Thoracic aorta (tissue), 2 donors: ENCODE measurements at regions not wholly inside any gene's neighbourhood (a gene's known extent, or its start where the extent isn't known, plus 50 kb on each side); places are given as distances from the start of the nearest gene placed in this dataset.

Experiments used
- ATAC-seq: fragments of 150-250 bp; one replicate; pipeline ENCODE4 v1.8.0; 2017; ENCODE audit warnings: low read depth; ENCODE audit not compliant: insufficient number of reproducible peaks, low FRiP score
- DNase-seq: peaks from one replicate; pipeline ENCODE4 v3.0.0-alpha.2; 2020; ENCODE audit warnings: low spot score
- H3K27ac ChIP-seq, 2 donors: fragments of 200-600 bp; sonication (generic); 1 replicate in 1 of 2; 2 replicates in 1 of 2; pipeline ENCODE4 v1.5.1; 2016; ENCODE audit warnings: mild to moderate bottlenecking in 2 of 2, moderate library complexity in 2 of 2
- H3K27me3 ChIP-seq: fragments of 200-600 bp; sonication (generic); replicated peaks from 2 replicates; pipeline ENCODE4 v1.6.0; 2016; ENCODE audit warnings: mild to moderate bottlenecking; ENCODE audit not compliant: insufficient read depth
- H3K36me3 ChIP-seq: fragments of 200-600 bp; sonication (generic); one replicate; pipeline ENCODE4 v1.5.1; 2016
- H3K4me1 ChIP-seq, 2 donors: fragments of 200-600 bp; sonication (generic); 1 replicate in 1 of 2; 2 replicates in 1 of 2; pipeline versions ENCODE4 v1.5.1 to v1.6.0; 2016; ENCODE audit warnings: low read depth in 2 of 2, mild to moderate bottlenecking in 1 of 2; ENCODE audit not compliant: control insufficient read depth in 1 of 2
- H3K4me3 ChIP-seq: fragments of 200-600 bp; sonication (generic); 2 replicates; pipeline ENCODE4 v1.5.1; 2016; ENCODE audit warnings: mild to moderate bottlenecking
- H3K9me3 ChIP-seq: fragments of 200-600 bp; sonication (generic); 2 replicates; pipeline ENCODE4 v1.5.1; 2016
- CTCF ChIP-seq: fragments of 200-600 bp; sonication (generic); IDR thresholded peaks from one replicate; pipeline ENCODE4 v1.5.1; 2019; ENCODE audit warnings: antibody characterized with exemption

DNA sequence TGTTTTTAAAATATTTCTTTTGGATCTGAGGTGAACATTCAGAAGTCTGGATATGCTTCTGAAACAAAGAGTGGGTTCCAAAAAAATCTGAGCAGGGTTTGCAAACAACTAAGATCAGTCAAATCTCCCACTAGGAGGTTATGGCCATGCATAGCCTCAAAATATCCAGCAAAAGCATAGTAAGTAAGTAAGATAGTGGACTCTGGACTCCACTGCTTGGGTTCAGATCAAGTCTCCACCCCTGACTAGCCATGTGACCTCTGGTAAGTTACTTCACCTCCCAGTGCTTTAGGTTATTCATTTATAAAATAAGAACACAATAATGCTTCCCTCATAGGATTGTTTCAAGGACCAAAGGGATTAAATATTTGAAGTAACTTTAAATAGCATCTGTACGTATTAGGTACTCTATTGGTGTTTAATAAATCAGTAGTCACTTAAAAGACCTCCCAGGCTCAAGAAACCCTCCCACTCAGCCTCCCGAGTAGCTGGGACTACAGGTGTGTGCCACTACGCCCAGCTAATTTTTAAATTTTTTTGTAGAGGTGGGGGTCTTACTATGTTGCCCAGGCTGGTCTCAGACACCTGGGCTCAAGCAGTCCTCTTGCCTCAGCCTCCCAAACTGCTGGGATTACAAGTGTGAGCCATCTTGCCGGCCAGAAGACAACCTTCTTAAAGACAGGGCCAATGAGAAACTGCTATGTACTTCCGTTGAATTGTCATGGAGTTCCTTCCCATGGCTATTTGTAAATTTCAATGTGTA lies 95.7 kb upstream of the SOX5 start:
- H3K27ac ChIP-seq: peak overlapping the region in 1 of 2 donors; percentile 63
- no peaks in the 10 kb centered on the region for H3K27me3 ChIP-seq
- ATAC-seq (no peak), DNase-seq (no peak)
- no peak overlapping the region for H3K4me3 ChIP-seq
- no peaks in the 10 kb centered on the region for H3K36me3 ChIP-seq
- H3K9me3 ChIP-seq: no peaks in the 10 kb centered on the region
- H3K4me1 ChIP-seq: peaks cover 13 to 26% of the 10 kb centered on the region in 2 donors
- TF ChIP-seq CTCF: no peak

GRCh38 chr12:24042651-24043050 lies 93.2 kb upstream of the SOX5 start:
- Histone ChIP-seq H3K4me1 (peaks cover 22 to 43% of the 10 kb centered on the region in 2 donors), H3K27me3 (no peaks in the 10 kb centered on the region), H3K9me3 (no peaks in the 10 kb centered on the region), H3K4me3 (no peak overlapping the region), H3K27ac (no peak overlapping the region), H3K36me3 (no peaks in the 10 kb centered on the region)
- ATAC-seq (no peak), DNase-seq (no peak)
- no peak for TF ChIP-seq CTCF

DNA sequence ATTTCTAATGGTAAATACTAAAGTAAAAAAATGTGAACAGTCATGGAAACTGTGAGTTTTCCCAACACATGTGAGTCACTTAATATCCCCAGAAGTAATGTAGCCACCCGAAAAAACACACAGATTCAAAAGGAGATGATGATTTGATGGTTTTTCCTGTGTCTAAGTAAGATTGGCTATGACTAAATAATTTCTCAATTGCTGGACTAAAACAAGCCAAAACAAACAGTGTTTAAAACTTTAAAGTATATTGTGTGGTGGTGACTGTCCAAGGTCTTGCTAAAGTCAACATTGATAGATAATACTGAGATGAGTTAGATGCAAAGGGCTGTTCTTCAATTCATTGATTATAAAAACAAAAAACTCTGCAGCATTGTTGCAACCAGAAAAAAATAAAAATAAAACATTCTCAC lies 89.6 kb upstream of the SOX5 start:
- no peak for ATAC-seq
- no peak for TF ChIP-seq CTCF
- H3K9me3 ChIP-seq: no peaks in the 10 kb centered on the region
- no peaks in the 10 kb centered on the region for H3K27me3 ChIP-seq
- no peak overlapping the region for H3K4me3 ChIP-seq
- no peak for DNase-seq
- peaks cover 9 to 17% of the 10 kb centered on the region in 2 donors for H3K4me1 ChIP-seq
- H3K27ac ChIP-seq: peak overlapping the region in 1 of 2 donors; percentile 42
- H3K36me3 ChIP-seq: no peaks in the 10 kb centered on the region

DNA sequence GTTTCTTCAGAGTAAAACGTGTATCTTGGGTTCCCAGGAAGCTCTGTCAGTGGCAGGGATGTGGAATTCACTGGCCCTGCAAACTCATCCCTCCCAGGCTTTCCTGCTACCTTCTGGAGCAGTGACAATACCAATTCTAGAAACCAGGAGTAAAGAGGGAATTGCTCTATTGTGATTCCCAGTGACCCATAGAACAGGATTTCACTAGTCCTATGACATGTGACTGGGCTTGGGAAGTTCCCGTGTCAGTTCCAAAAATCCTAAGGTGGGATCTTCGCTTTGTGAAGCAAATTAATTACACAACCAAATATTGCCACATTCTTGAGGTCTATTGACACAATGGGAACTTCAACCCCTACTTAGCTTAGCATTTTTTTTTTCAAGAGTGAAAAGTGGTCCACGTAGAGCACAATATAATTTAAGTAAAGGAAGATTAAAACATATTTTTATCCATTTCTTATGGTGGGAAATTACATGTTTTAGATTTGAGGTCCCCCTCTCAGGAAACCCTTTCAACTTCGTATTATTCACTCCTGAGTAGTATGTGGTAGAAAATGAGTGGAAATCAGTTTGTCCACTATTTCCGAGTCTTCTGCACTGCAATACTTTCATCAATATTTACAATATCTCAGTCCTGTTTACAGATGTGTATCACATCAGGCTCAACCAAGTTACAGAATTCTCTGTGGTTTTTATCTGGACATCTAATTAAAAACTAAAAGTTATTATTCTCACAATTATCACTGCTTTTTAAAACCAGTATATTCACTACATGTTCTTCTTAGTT lies 88.9 kb upstream of the SOX5 start:
- Histone ChIP-seq H3K4me1 (peaks cover 9 to 17% of the 10 kb centered on the region in 2 donors), H3K27ac (peak overlapping the region in 1 of 2 donors; percentile 42), H3K9me3 (no peaks in the 10 kb centered on the region), H3K36me3 (no peaks in the 10 kb centered on the region), H3K27me3 (no peaks in the 10 kb centered on the region), H3K4me3 (no peak overlapping the region)
- ATAC-seq (no peak), DNase-seq (no peak)
- no peak for TF ChIP-seq CTCF

- no peak for TF ChIP-seq CTCF
- DNase-seq: no peak
- Histone ChIP-seq H3K27me3 (no peaks in the 10 kb centered on the region), H3K36me3 (no peaks in the 10 kb centered on the region), H3K4me1 (peaks cover 9 to 17% of the 10 kb centered on the region in 2 donors), H3K27ac (no peak overlapping the region), H3K9me3 (no peaks in the 10 kb centered on the region), H3K4me3 (no peak overlapping the region)
- ATAC-seq: no peak
Measured at GRCh38 chr12:24036438-24037216, 87.2 kb upstream of the SOX5 start.
